ENCODE measurements at regions not wholly inside any gene's neighbourhood (a gene's known extent, or its start where the extent isn't known, plus 50 kb on each side); places are given as distances from the start of the nearest gene placed in this dataset.

DNA sequence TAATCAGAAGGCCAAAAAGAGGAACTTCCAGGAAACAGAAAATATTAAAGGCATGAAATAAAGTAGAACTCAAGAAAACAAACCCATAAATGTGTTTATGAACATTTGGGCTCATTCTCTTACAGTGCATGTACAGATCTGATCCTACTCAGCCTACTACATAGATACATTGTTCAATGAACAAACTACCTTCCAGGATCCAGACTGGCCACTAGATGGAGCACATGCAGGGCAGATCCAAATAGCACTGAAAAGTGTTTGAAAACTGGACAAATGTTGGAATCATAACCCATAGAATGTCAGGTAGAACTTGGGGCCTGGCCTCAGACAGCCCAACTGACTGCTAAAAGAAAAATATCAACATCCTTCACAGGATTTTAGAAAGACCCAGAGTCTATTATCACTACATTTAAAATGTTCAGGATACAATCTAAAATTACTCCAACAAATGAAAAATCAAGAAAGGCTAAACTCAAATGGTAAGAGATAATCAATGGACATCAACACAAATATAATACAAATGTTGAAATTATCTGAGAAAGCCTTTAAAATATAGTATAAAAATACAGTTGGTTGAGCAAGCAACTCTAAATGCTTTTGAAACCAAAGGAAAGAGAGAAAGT lies 122.4 kb upstream of the NUDT7 start:
- H3K9me3 ChIP-seq: peaks cover 8% of the 10 kb centered on the region; the same call in 2 of the 3 replicates
- no peaks in the 10 kb centered on the region for H3K4me1 ChIP-seq
- H3K27ac ChIP-seq: no peak overlapping the region
- ChIA-PET POLR2A (no interaction called here), CTCF (interaction anchor here (1.0 to 3.2 kb wide), 6 partner anchors 16 to 356 kb away, joined by 3 to 16 read pairs (median 4); no protein-coding TSS in a partner anchor)
- no peak overlapping the region for H3K4me2 ChIP-seq
- peak; percentile 54 to 56 for DNase-seq (ENCODE audit: low read depth in 1 of 2, low spot score in 1 of 2)
- H3K4me3 ChIP-seq: no peak overlapping the region
- no peak for TF ChIP-seq EHF (CRISPR knock-in tag; IDR thresholded peaks at IDR 0.05)
- peak; percentile 53 for TF ChIP-seq SMC3 (IDR thresholded peaks at IDR 0.05)
- TF ChIP-seq, protein P1, sequence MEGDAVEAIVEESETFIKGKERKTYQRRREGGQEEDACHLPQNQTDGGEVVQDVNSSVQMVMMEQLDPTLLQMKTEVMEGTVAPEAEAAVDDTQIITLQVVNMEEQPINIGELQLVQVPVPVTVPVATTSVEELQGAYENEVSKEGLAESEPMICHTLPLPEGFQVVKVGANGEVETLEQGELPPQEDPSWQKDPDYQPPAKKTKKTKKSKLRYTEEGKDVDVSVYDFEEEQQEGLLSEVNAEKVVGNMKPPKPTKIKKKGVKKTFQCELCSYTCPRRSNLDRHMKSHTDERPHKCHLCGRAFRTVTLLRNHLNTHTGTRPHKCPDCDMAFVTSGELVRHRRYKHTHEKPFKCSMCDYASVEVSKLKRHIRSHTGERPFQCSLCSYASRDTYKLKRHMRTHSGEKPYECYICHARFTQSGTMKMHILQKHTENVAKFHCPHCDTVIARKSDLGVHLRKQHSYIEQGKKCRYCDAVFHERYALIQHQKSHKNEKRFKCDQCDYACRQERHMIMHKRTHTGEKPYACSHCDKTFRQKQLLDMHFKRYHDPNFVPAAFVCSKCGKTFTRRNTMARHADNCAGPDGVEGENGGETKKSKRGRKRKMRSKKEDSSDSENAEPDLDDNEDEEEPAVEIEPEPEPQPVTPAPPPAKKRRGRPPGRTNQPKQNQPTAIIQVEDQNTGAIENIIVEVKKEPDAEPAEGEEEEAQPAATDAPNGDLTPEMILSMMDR (IDR thresholded peaks at IDR 0.05): peak; percentile 67
- no peak for TF ChIP-seq HMGXB4 (CRISPR knock-in tag; IDR thresholded peaks at IDR 0.05; ENCODE audit: borderline replicate concordance)
- TF ChIP-seq HOXB13 (CRISPR knock-in tag; IDR thresholded peaks at IDR 0.05; ENCODE audit: low read depth): no peak
- TF ChIP-seq NR3C1 (IDR thresholded peaks at IDR 0.05): no peak
- TF ChIP-seq RAD21 (conservative IDR thresholded peaks at IDR 0.05 in 1 of 2, IDR thresholded peaks at IDR 0.05 in 1 of 2): peak; percentile 49 to 65; a peak in 4 of 5 replicates
- FAIRE-seq: peak; percentile 43
- peak; percentile 66 to 84; a peak in 3 of 6 replicates for ATAC-seq

GRCh38 chr16:77600555-77600954 lies 121.8 kb upstream of the NUDT7 start:
- H3K27ac ChIP-seq: no peak overlapping the region
- no peak for ATAC-seq
- no peak for FAIRE-seq
- no peak for DNase-seq (ENCODE audit: low read depth in 1 of 2, low spot score in 1 of 2)
- no peaks in the 10 kb centered on the region for H3K4me1 ChIP-seq
- ChIA-PET POLR2A (no interaction called here), CTCF (interaction anchor here (1.5 to 1.9 kb wide), 3 partner anchors 10 to 364 kb away, joined by 3 to 5 read pairs (median 4); no protein-coding TSS in a partner anchor)
- no peak overlapping the region for H3K4me3 ChIP-seq
- 5% methylated on average over 2 of the region's 2 CpGs for WGBS (ENCODE audit: missing lambda C conversion rate)
- TF ChIP-seq MAFK (IDR thresholded peaks at IDR 0.05; ENCODE audit: partially characterized antibody): no peak
- TF ChIP-seq JUN (IDR thresholded peaks at IDR 0.05): no peak
- TF ChIP-seq ELK1 (IDR thresholded peaks at IDR 0.05; ENCODE audit: low read depth, low read length): no peak
- no peak for TF ChIP-seq SREBF2 (IDR thresholded peaks at IDR 0.05)
- TF ChIP-seq KDM5A (IDR thresholded peaks at IDR 0.05): no peak
- no peak for TF ChIP-seq EHF (CRISPR knock-in tag; IDR thresholded peaks at IDR 0.05)
- no peak for TF ChIP-seq E2F6 (IDR thresholded peaks at IDR 0.05; ENCODE audit: borderline replicate concordance, low read depth)
- no peak for TF ChIP-seq NR3C1 (IDR thresholded peaks at IDR 0.05)
- TF ChIP-seq, protein P1 (IDR thresholded peaks at IDR 0.05): no peak
- no peak for TF ChIP-seq TP53 (CRISPR knock-in tag; IDR thresholded peaks at IDR 0.05)
- peaks cover 8% of the 10 kb centered on the region; the same call in 2 of the 3 replicates for H3K9me3 ChIP-seq
- no peak overlapping the region for H3K4me2 ChIP-seq
